Thoracic aorta (tissue), 2 donors: ENCODE measurements at regions not wholly inside any gene's neighbourhood (a gene's known extent, or its start where the extent isn't known, plus 50 kb on each side); places are given as distances from the start of the nearest gene placed in this dataset.

Source experiments
- ATAC-seq: fragments of 150-250 bp; one replicate; pipeline ENCODE4 v1.8.0; 2017; ENCODE audit warnings: low read depth; ENCODE audit not compliant: insufficient number of reproducible peaks, low FRiP score
- DNase-seq: peaks from one replicate; pipeline ENCODE4 v3.0.0-alpha.2; 2020; ENCODE audit warnings: low spot score
- H3K27ac ChIP-seq, 2 donors: fragments of 200-600 bp; sonication (generic); 1 replicate in 1 of 2; 2 replicates in 1 of 2; pipeline ENCODE4 v1.5.1; 2016; ENCODE audit warnings: mild to moderate bottlenecking in 2 of 2, moderate library complexity in 2 of 2
- H3K27me3 ChIP-seq: fragments of 200-600 bp; sonication (generic); replicated peaks from 2 replicates; pipeline ENCODE4 v1.6.0; 2016; ENCODE audit warnings: mild to moderate bottlenecking; ENCODE audit not compliant: insufficient read depth
- H3K36me3 ChIP-seq: fragments of 200-600 bp; sonication (generic); one replicate; pipeline ENCODE4 v1.5.1; 2016
- H3K4me1 ChIP-seq, 2 donors: fragments of 200-600 bp; sonication (generic); 1 replicate in 1 of 2; 2 replicates in 1 of 2; pipeline versions ENCODE4 v1.5.1 to v1.6.0; 2016; ENCODE audit warnings: low read depth in 2 of 2, mild to moderate bottlenecking in 1 of 2; ENCODE audit not compliant: control insufficient read depth in 1 of 2
- H3K4me3 ChIP-seq: fragments of 200-600 bp; sonication (generic); 2 replicates; pipeline ENCODE4 v1.5.1; 2016; ENCODE audit warnings: mild to moderate bottlenecking
- H3K9me3 ChIP-seq: fragments of 200-600 bp; sonication (generic); 2 replicates; pipeline ENCODE4 v1.5.1; 2016
- TF ChIP-seq, protein P1 (sequence below): fragments of 200-600 bp; sonication (generic); IDR thresholded peaks from one replicate; pipeline ENCODE4 v1.5.1; 2019; ENCODE audit warnings: antibody characterized with exemption

DNA sequence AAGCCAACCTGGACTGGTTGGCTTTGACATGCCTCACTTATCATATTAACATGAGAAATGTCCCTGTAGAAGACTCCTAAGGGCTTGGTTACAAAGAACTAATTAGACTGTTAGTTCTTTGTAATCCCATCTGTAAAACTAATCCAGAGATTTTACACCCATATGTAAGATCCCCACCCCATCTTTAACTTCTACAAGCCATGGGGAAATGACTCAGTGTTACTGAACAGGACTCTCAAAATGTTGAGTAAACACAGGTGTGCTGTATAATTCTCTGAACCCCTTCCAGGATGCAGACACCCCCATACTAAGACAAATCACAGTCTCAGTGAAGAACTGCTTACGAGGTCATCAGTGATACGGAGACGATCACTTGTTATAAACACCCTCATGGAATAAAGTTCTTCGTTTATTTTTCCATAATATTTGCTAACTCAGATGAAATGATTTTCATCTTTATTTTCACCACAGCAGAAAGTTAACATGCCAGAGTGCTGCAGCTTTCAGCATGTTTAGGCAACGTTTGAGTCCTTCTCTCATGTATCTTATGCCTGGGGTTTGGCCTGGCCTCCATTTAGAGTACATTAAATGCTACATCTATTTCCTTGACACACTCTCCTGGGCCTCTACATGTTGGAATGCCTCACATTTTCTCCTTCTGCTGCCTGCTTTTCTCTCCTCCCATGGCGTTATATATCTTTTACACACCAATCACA, 55.3 kb upstream of the LEKR1 start:
- DNase-seq: no peak
- H3K4me3 ChIP-seq: no peak overlapping the region
- TF ChIP-seq, protein P1, sequence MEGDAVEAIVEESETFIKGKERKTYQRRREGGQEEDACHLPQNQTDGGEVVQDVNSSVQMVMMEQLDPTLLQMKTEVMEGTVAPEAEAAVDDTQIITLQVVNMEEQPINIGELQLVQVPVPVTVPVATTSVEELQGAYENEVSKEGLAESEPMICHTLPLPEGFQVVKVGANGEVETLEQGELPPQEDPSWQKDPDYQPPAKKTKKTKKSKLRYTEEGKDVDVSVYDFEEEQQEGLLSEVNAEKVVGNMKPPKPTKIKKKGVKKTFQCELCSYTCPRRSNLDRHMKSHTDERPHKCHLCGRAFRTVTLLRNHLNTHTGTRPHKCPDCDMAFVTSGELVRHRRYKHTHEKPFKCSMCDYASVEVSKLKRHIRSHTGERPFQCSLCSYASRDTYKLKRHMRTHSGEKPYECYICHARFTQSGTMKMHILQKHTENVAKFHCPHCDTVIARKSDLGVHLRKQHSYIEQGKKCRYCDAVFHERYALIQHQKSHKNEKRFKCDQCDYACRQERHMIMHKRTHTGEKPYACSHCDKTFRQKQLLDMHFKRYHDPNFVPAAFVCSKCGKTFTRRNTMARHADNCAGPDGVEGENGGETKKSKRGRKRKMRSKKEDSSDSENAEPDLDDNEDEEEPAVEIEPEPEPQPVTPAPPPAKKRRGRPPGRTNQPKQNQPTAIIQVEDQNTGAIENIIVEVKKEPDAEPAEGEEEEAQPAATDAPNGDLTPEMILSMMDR: no peak
- no peaks in the 10 kb centered on the region for H3K36me3 ChIP-seq
- H3K27ac ChIP-seq: no peak overlapping the region
- ATAC-seq: no peak
- H3K9me3 ChIP-seq: no peaks in the 10 kb centered on the region
- peaks cover 0 to 8% of the 10 kb centered on the region in 2 donors for H3K4me1 ChIP-seq
- H3K27me3 ChIP-seq: no peaks in the 10 kb centered on the region

DNA sequence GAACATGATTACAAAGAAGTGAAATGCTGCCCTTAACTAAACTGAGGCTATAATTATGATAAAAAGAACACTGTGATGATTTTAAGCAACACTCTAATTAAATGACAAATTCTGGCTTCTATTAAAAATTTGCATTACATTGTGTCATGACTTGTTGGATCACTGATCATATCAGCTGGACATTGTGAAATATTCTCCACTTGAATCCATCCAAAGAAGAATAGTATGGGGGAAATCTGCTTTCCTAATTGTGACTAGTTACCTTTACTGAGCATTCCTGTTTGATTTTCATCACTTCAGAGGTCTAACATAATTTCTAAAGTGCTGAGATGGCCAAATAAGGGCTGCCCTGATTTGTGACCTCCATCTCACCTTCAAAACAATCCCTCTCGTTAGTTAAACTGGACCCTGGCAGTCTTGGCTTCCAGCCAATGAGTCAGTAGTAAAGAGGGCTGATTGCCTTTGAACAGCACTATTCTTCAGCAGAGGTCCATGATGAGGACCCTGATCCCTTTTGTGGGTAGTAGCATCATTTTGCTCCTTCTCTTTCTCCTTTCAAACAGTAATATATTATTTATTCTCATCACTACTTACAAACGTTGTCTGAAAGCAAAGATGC, 53.5 kb upstream of the LEKR1 start:
- TF ChIP-seq, protein P1: no peak
- no peaks in the 10 kb centered on the region for H3K9me3 ChIP-seq

DNA sequence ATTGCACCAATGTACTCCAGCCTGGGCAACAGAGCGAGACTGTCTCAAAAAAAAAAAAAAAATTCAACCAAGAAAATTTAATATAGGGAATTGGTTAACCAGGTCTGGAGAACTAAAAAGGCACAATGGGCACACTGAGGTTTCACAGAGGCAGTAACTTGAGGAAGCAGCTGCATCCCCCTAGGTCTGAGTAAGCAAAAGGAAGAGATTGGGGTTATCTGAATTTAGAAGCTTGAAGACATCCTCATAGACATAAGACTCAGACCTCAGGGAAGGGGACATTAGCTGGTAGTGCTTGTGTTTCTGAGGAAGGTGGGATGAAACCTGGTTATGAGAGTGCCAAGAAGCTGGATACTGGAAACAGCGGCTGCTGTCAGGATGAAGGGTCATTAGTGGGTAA, 50.1 kb upstream of the LEKR1 start:
- TF ChIP-seq, protein P1: no peak
- peaks cover 5 to 18% of the 10 kb centered on the region in 2 donors for H3K4me1 ChIP-seq
- no peak overlapping the region for H3K27ac ChIP-seq
- H3K27me3 ChIP-seq: no peaks in the 10 kb centered on the region
- no peak for ATAC-seq
- no peak for DNase-seq
- no peak overlapping the region for H3K4me3 ChIP-seq
- H3K36me3 ChIP-seq: no peaks in the 10 kb centered on the region
- no peaks in the 10 kb centered on the region for H3K9me3 ChIP-seq

More for the DNA sequence above, 53.5 kb upstream of the LEKR1 start:
- Histone ChIP-seq H3K27me3 (no peaks in the 10 kb centered on the region), H3K27ac (no peak overlapping the region), H3K4me3 (no peak overlapping the region), H3K36me3 (no peaks in the 10 kb centered on the region), H3K4me1 (peaks cover 5 to 18% of the 10 kb centered on the region in 2 donors)
- DNase-seq: no peak
- ATAC-seq: no peak
